SK-N-SH (cell line): ENCODE measurements at regions not wholly inside any gene's neighbourhood (a gene's known extent, or its start where the extent isn't known, plus 50 kb on each side); places are given as distances from the start of the nearest gene placed in this dataset.

ENCODE experiments used
- CTCF ChIA-PET: fragments of 300-600, 350-600 bp; formaldehyde crosslinking; extraction: SDS; loops from one replicate; lab custom pipeline; 2021; lab: Yijun Ruan, JAX
- POLR2A ChIA-PET: fragments of 350-600 bp; sonication (Branson Sonifier 250); formaldehyde crosslinking; extraction: SDS; loops from one replicate; lab custom pipeline; 2020; ENCODE audit warnings: antibody characterized with exemption, inconsistent platforms; lab: Yijun Ruan, JAX
- DNase-seq: peaks from one replicate; pipeline ENCODE4 v3.0.0; 2012
- H2AFZ ChIP-seq: fragments of 200-600 bp; sonication (generic); 2 replicates; pipeline ENCODE4 v1.8.1; 2016; ENCODE audit warnings: antibody characterized with exemption, mild to moderate bottlenecking, low read depth
- H3F3A ChIP-seq: fragments of 200-600 bp; sonication (generic); replicated peaks from 2 replicates; pipeline ENCODE3; 2016; ENCODE audit warnings: antibody characterized with exemption, mild to moderate bottlenecking; ENCODE audit not compliant: insufficient read depth
- H3K27ac ChIP-seq, 2 experiments: fragments of 200-500 bp in 1 of 2; fragments of 200-600 bp in 1 of 2; sonication (Bioruptor generic) in 1 of 2; sonication (generic), shearing (Covaris generic) in 1 of 2; 2 replicates each; pipeline versions ENCODE4 v1.5.1 to v1.6.1; 2014 to 2016; ENCODE audit warnings: low read depth in 2 of 2, inconsistent platforms in 1 of 2, low read length in 1 of 2, mild to moderate bottlenecking in 1 of 2, mixed read lengths in 1 of 2
- H3K27me3 ChIP-seq: fragments of 200-600 bp; sonication (generic), shearing (Covaris generic); 2 replicates; pipeline ENCODE4 v1.6.1; 2016; ENCODE audit warnings: mixed run types; ENCODE audit not compliant: insufficient read depth
- H3K36me3 ChIP-seq, 2 experiments: fragments of 200-500 bp in 1 of 2; fragments of 200-600 bp in 1 of 2; sonication (Bioruptor generic) in 1 of 2; sonication (generic) in 1 of 2; replicated peaks in 1 of 2; 2 replicates each; pipeline versions ENCODE3 to v1.5.1; 2014 to 2016; ENCODE audit warnings: low read length in 1 of 2, mild to moderate bottlenecking in 1 of 2; ENCODE audit not compliant: insufficient read depth in 2 of 2, control insufficient read depth in 1 of 2
- H3K4me1 ChIP-seq, 2 experiments: fragments of 200-500 bp in 1 of 2; fragments of 200-600 bp in 1 of 2; sonication (Bioruptor generic) in 1 of 2; sonication (generic), shearing (Covaris generic) in 1 of 2; 2 replicates each; pipeline versions ENCODE4 v1.5.1 to v1.6.1; 2014 to 2016; ENCODE audit warnings: low read depth in 1 of 2, low read length in 1 of 2, mixed run types in 1 of 2; ENCODE audit not compliant: insufficient read depth in 2 of 2, control insufficient read depth in 1 of 2
- H3K4me2 ChIP-seq: fragments of 200-600 bp; sonication (generic), shearing (Covaris generic); 2 replicates; pipeline ENCODE4 v1.6.1; 2017; ENCODE audit warnings: mixed run types
- H3K4me3 ChIP-seq, 2 experiments: fragments of 200-500 bp in 1 of 2; fragments of 200-600 bp in 1 of 2; sonication (Bioruptor generic) in 1 of 2; sonication (generic), shearing (Covaris generic) in 1 of 2; 2 replicates each; pipeline versions ENCODE4 v1.5.1 to v1.8.1; 2014 to 2016; ENCODE audit warnings: low read depth in 2 of 2, inconsistent platforms in 1 of 2, low read length in 1 of 2, mild to moderate bottlenecking in 1 of 2, mixed read lengths in 1 of 2, moderate library complexity in 1 of 2
- H3K79me2 ChIP-seq: fragments of 200-600 bp; sonication (generic); 2 replicates; pipeline ENCODE4 v1.8.1; 2017; ENCODE audit warnings: mild to moderate bottlenecking; ENCODE audit not compliant: insufficient read depth
- H3K9ac ChIP-seq: fragments of 200-600 bp; sonication (generic); 2 replicates; pipeline ENCODE4 v1.6.1; 2017; ENCODE audit warnings: mixed run types
- H3K9me2 ChIP-seq: fragments of 200-600 bp; sonication (generic); 2 replicates; pipeline ENCODE4 v1.6.1; 2017; ENCODE audit warnings: mixed run types
- H3K9me3 ChIP-seq: fragments of 200-600 bp; sonication (generic); 2 replicates; pipeline ENCODE4 v1.6.1; 2017; ENCODE audit warnings: mixed run types, mild to moderate bottlenecking, moderate library complexity
- H4K20me1 ChIP-seq: fragments of 200-600 bp; sonication (generic); 2 replicates; pipeline ENCODE4 v1.6.1; 2017; ENCODE audit warnings: mild to moderate bottlenecking, mixed run types; ENCODE audit not compliant: insufficient read depth
- CHD2 ChIP-seq: fragments of 150-350 bp; IDR thresholded peaks from 2 replicates; pipeline ENCODE4 v1.6.1; 2018; ENCODE audit warnings: low read length; ENCODE audit not compliant: partially characterized antibody
- EP300 ChIP-seq, 2 experiments: IDR thresholded peaks; 2 replicates each; pipeline versions ENCODE4 v1.4.0 to v1.6.1; 2012; ENCODE audit warnings: borderline replicate concordance in 1 of 2, low read depth in 1 of 2, low read length in 1 of 2
- GABPA ChIP-seq: IDR thresholded peaks from 2 replicates; pipeline ENCODE4 v1.4.0; 2012; ENCODE audit warnings: low read depth, mild to moderate bottlenecking
- GATA2 ChIP-seq: sonication (generic); formaldehyde crosslinking; IDR thresholded peaks from 2 replicates; pipeline ENCODE4 v1.5.0; 2020; ENCODE audit warnings: mild to moderate bottlenecking, missing genetic modification reagents
- IRF3 ChIP-seq: fragments of 150-350 bp; IDR thresholded peaks from 2 replicates; pipeline ENCODE4 v1.6.1; 2016; ENCODE audit warnings: mild to moderate bottlenecking, low read depth, low read length
- PBX3 ChIP-seq: IDR thresholded peaks from 2 replicates; pipeline ENCODE4; 2012
- RAD21 ChIP-seq: IDR thresholded peaks from 2 replicates; pipeline ENCODE4 v1.6.1; 2012; ENCODE audit warnings: mild to moderate bottlenecking, low read length
- RCOR1 ChIP-seq: fragments of 150-350 bp; IDR thresholded peaks from 2 replicates; pipeline ENCODE4 v1.6.1; 2017; ENCODE audit warnings: antibody characterized with exemption, low read length
- REST ChIP-seq: IDR thresholded peaks from 2 replicates; pipeline ENCODE4 v1.6.1; 2012; ENCODE audit warnings: mild to moderate bottlenecking, low read depth, low read length, moderate library complexity
- TAF1 ChIP-seq: IDR thresholded peaks from 2 replicates; pipeline ENCODE4 v1.6.1; 2012; ENCODE audit warnings: low read depth, mild to moderate bottlenecking, low read length, moderate library complexity, borderline replicate concordance
- TCF12 ChIP-seq: IDR thresholded peaks from 2 replicates; pipeline ENCODE4 v1.4.0; 2012
- USF2 ChIP-seq: fragments of 150-350 bp; IDR thresholded peaks from 2 replicates; pipeline ENCODE4 v1.6.1; 2017; ENCODE audit warnings: antibody characterized with exemption, low read length, low read depth, borderline replicate concordance
- ZBTB33 ChIP-seq: IDR thresholded peaks from 2 replicates; pipeline ENCODE4 v1.4.0; 2012; ENCODE audit warnings: low read depth, borderline replicate concordance
- WGBS: methylation state at CpG from one replicate; pipeline ENCODE4 v1.1.6; 2017; ENCODE audit warnings: low lambda C conversion rate; 5-methylcytosine and 5-hydroxymethylcytosine counted together

GRCh38 chr4:130419211-130419975 is 1323.4 kb downstream of the C4orf33 start:
- no peak overlapping the region for H3K27ac ChIP-seq
- H3K79me2 ChIP-seq = no peaks in the 10 kb centered on the region
- no peak overlapping the region for H3K4me2 ChIP-seq
- ChIA-PET CTCF (no interaction called here), POLR2A (no interaction called here)
- no peak for DNase-seq
- H4K20me1 ChIP-seq = no peaks in the 10 kb centered on the region
- no peaks in the 10 kb centered on the region; the same call in 1 of the 2 replicates for H3K27me3 ChIP-seq
- H3F3A ChIP-seq = no peaks in the 10 kb centered on the region
- H3K9me2 ChIP-seq = no peaks in the 10 kb centered on the region; the same call in 1 of the 2 replicates
- no peak overlapping the region for H3K9ac ChIP-seq
- H3K9me3 ChIP-seq = no peaks in the 10 kb centered on the region
- no peak overlapping the region for H2AFZ ChIP-seq
- TF ChIP-seq CHD2 (no peak), GABPA (no peak), EP300 (IDR thresholded peaks at IDR 0.05; ENCODE audit: borderline replicate concordance in 1 of 2, low read depth in 1 of 2, low read length in 1 of 2) (no peak), TCF12 (no peak), USF2 (no peak), TAF1 (no peak), REST (no peak), GATA2 (no peak), RCOR1 (no peak), ZBTB33 (no peak), IRF3 (no peak), RAD21 (no peak), PBX3 (no peak)
- 7% methylated on average over 4 of the region's 4 CpGs for WGBS
- no peak overlapping the region for H3K4me3 ChIP-seq
- H3K36me3 ChIP-seq = no peaks in the 10 kb centered on the region
- H3K4me1 ChIP-seq = no peaks in the 10 kb centered on the region; a peak in 1 of 4 replicates
